ENCODE measurements at regions not wholly inside any gene's neighbourhood (a gene's known extent, or its start where the extent isn't known, plus 50 kb on each side); places are given as distances from the start of the nearest gene placed in this dataset.

DNA sequence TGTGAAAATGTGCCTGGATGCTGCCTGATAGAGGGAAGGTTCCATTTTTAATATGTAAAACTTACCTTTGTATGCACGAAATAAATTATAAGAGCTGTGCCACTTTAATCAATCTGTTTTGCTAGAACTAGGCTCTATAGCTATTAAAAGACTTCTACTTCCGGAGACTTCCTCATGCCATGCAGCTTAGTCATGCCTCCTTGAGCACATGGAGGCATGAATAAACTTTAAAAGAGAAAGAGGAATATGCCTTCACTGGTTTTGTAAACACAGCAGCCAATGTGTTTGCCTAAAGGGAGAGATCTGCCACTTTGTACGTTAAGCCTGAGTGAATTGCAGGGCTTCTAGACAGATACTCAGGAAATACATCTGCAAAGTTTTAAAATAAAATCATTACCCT lies 604.6 kb downstream of the LRRIQ3 start:
- TF ChIP-seq, protein P1, sequence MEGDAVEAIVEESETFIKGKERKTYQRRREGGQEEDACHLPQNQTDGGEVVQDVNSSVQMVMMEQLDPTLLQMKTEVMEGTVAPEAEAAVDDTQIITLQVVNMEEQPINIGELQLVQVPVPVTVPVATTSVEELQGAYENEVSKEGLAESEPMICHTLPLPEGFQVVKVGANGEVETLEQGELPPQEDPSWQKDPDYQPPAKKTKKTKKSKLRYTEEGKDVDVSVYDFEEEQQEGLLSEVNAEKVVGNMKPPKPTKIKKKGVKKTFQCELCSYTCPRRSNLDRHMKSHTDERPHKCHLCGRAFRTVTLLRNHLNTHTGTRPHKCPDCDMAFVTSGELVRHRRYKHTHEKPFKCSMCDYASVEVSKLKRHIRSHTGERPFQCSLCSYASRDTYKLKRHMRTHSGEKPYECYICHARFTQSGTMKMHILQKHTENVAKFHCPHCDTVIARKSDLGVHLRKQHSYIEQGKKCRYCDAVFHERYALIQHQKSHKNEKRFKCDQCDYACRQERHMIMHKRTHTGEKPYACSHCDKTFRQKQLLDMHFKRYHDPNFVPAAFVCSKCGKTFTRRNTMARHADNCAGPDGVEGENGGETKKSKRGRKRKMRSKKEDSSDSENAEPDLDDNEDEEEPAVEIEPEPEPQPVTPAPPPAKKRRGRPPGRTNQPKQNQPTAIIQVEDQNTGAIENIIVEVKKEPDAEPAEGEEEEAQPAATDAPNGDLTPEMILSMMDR (IDR thresholded peaks at IDR 0.05; ENCODE audit: insufficient read depth, low read length, poor library complexity, severe bottlenecking): no peak
- TF ChIP-seq EZH2phosphoT487 (conservative IDR thresholded peaks at IDR 0.05; ENCODE audit: low read length): no peak
